NCI-H82 treated with DMSO at 0.1 percent for 48 hours (cell line): ENCODE measurements at regions not wholly inside any gene's neighbourhood (a gene's known extent, or its start where the extent isn't known, plus 50 kb on each side); places are given as distances from the start of the nearest gene placed in this dataset.
"Not testable (repeated sequence)": the region's sequence is repeated elsewhere in the genome, so short reads cannot be mapped to it uniquely, and the experiment has no call there.

Source experiments
- DNase-seq: peaks from one replicate; lab custom pipeline; 2025; ENCODE audit not compliant: unreplicated experiment; lab: John Stamatoyannopoulos, UW

GRCh38 chr4:4668355-4669210 lies 126.7 kb upstream of the STX18 start:
- DNase-seq, result no peak

- DNase-seq, result no peak
Observed at GRCh38 chr4:4667622-4668081, 125.8 kb upstream of the STX18 start.

GRCh38 chr4:4666693-4667621 lies 125.1 kb upstream of the STX18 start:
- DNase-seq, result no peak

GRCh38 chr4:4666187-4666586 lies 124.3 kb upstream of the STX18 start:
- DNase-seq, result peak; percentile 88

GRCh38 chr4:4664234-4664633 lies 122.4 kb upstream of the STX18 start:
- DNase-seq, result no peak

- no peak for DNase-seq
Observed at GRCh38 chr4:4663028-4663427, 121.2 kb upstream of the STX18 start.

GRCh38 chr4:4662230-4662629 lies 120.4 kb upstream of the STX18 start:
- no peak for DNase-seq

GRCh38 chr4:4659871-4660651 lies 118.2 kb upstream of the STX18 start:
- DNase-seq, result no peak

GRCh38 chr4:4658052-4658451 lies 116.2 kb upstream of the STX18 start:
- DNase-seq, result no peak

- no peak for DNase-seq
Observed at GRCh38 chr4:4656977-4657376, 115.1 kb upstream of the STX18 start.

- DNase-seq, result no peak
Observed at GRCh38 chr4:4655901-4656300, 114.1 kb upstream of the STX18 start.

GRCh38 chr4:4655011-4655410 lies 113.2 kb upstream of the STX18 start:
- no peak for DNase-seq

- peak; percentile 39 for DNase-seq
Observed at GRCh38 chr4:4651811-4652755, 110.2 kb upstream of the STX18 start.

GRCh38 chr4:4647041-4647440 lies 105.2 kb upstream of the STX18 start:
- no peak for DNase-seq

GRCh38 chr4:4645743-4646142 lies 103.9 kb upstream of the STX18 start:
- DNase-seq, result no peak

GRCh38 chr4:4644277-4644676 lies 102.4 kb upstream of the STX18 start:
- not testable (repeated sequence) for DNase-seq

- DNase-seq, result not testable (repeated sequence)
Observed at GRCh38 chr4:4643743-4644142, 101.9 kb upstream of the STX18 start.

- no peak for DNase-seq
Observed at GRCh38 chr4:4643306-4643705, 101.5 kb upstream of the STX18 start.

GRCh38 chr4:4642496-4643000 lies 100.7 kb upstream of the STX18 start:
- DNase-seq, result no peak
